ENCODE measurements at regions not wholly inside any gene's neighbourhood (a gene's known extent, or its start where the extent isn't known, plus 50 kb on each side); places are given as distances from the start of the nearest gene placed in this dataset.

DNA sequence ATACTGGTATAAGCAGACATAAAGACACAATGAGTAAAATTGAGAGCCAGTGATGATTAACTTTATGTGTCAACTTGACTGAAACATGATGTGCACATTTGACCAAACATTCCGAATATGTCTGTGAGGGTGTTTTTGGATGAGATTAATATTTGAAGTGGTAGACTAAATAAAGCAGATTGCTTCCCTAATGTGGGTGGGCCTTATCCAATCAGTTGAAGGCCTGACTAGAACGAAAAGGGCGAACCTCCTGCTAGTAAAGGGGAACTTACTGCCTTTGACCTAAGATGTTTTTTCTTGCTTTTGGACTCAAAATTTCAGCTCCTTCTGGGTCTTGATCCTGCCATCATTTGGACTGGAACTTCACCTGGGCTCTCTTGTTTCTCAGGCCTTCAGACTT is 1387.7 kb upstream of the CDH6 start:
- no peak for TF ChIP-seq EZH2 (IDR thresholded peaks at IDR 0.05; ENCODE audit: low read length, missing control alignments)
- TF ChIP-seq, protein P1, sequence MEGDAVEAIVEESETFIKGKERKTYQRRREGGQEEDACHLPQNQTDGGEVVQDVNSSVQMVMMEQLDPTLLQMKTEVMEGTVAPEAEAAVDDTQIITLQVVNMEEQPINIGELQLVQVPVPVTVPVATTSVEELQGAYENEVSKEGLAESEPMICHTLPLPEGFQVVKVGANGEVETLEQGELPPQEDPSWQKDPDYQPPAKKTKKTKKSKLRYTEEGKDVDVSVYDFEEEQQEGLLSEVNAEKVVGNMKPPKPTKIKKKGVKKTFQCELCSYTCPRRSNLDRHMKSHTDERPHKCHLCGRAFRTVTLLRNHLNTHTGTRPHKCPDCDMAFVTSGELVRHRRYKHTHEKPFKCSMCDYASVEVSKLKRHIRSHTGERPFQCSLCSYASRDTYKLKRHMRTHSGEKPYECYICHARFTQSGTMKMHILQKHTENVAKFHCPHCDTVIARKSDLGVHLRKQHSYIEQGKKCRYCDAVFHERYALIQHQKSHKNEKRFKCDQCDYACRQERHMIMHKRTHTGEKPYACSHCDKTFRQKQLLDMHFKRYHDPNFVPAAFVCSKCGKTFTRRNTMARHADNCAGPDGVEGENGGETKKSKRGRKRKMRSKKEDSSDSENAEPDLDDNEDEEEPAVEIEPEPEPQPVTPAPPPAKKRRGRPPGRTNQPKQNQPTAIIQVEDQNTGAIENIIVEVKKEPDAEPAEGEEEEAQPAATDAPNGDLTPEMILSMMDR (conservative IDR thresholded peaks at IDR 0.05 in 1 of 2, IDR thresholded peaks at IDR 0.05 in 1 of 2; ENCODE audit: low read depth in 1 of 2, low read length in 2 of 2): no peak

Data from fibroblast of lung (primary cell).